ENCODE measurements at regions not wholly inside any gene's neighbourhood (a gene's known extent, or its start where the extent isn't known, plus 50 kb on each side); places are given as distances from the start of the nearest gene placed in this dataset.

- no peak for TF ChIP-seq POLR2A (IDR thresholded peaks at IDR 0.05)
- no peak for TF ChIP-seq CTCF (IDR thresholded peaks at IDR 0.05)
- Histone ChIP-seq H3K27me3 (no peaks in the 10 kb centered on the region), H3K27ac (no peak overlapping the region), H3K4me1 (no peaks in the 10 kb centered on the region), H3K9me3 (no peaks in the 10 kb centered on the region), H3K36me3 (ENCODE audit: low read depth, missing control alignments) (no peaks in the 10 kb centered on the region), H3K4me3 (no peak overlapping the region)
- no peak for DNase-seq
- intact Hi-C loops (cut with DNase I; ENCODE audit: low total_unique reads) = no loop called here
- 80 to 82% methylated on average over 7 of the region's 7 CpGs for WGBS, 2 donors
Observed at GRCh38 chr4:181151856-181152255, 1091.3 kb upstream of the TENM3 start.

GRCh38 chr4:181157647-181158046 lies 1085.6 kb upstream of the TENM3 start:
- no peaks in the 10 kb centered on the region for H3K27me3 ChIP-seq
- no peak overlapping the region for H3K4me3 ChIP-seq
- 55 to 71% methylated on average over 4 of the region's 4 CpGs for WGBS, 2 donors
- H3K9me3 ChIP-seq = no peaks in the 10 kb centered on the region
- no peak overlapping the region for H3K27ac ChIP-seq
- TF ChIP-seq POLR2A (IDR thresholded peaks at IDR 0.05) (no peak), CTCF (IDR thresholded peaks at IDR 0.05) (no peak)
- H3K4me1 ChIP-seq = no peaks in the 10 kb centered on the region
- intact Hi-C loops (cut with DNase I; ENCODE audit: low total_unique reads) = no loop called here
- H3K36me3 ChIP-seq (ENCODE audit: low read depth, missing control alignments) = no peaks in the 10 kb centered on the region
- DNase-seq = no peak

- no peak for DNase-seq
- WGBS, 2 donors = 58 to 72% methylated on average over 8 of the region's 8 CpGs
- Histone ChIP-seq H3K4me1 (no peaks in the 10 kb centered on the region), H3K27me3 (no peaks in the 10 kb centered on the region), H3K36me3 (ENCODE audit: low read depth, missing control alignments) (no peaks in the 10 kb centered on the region), H3K9me3 (no peaks in the 10 kb centered on the region), H3K4me3 (no peak overlapping the region), H3K27ac (no peak overlapping the region)
- no peak for TF ChIP-seq CTCF (IDR thresholded peaks at IDR 0.05)
- no peak for TF ChIP-seq POLR2A (IDR thresholded peaks at IDR 0.05)
- intact Hi-C loops (cut with DNase I; ENCODE audit: low total_unique reads) = no loop called here
Observed at GRCh38 chr4:181158971-181159370, 1084.2 kb upstream of the TENM3 start.

GRCh38 chr4:181161669-181162068 lies 1081.5 kb upstream of the TENM3 start:
- 40 to 53% methylated on average over 4 of the region's 4 CpGs for WGBS, 2 donors
- no peak overlapping the region for H3K4me3 ChIP-seq
- H3K9me3 ChIP-seq = no peaks in the 10 kb centered on the region
- intact Hi-C loops (cut with DNase I; ENCODE audit: low total_unique reads) = no loop called here
- no peak for TF ChIP-seq POLR2A (IDR thresholded peaks at IDR 0.05)
- TF ChIP-seq CTCF (IDR thresholded peaks at IDR 0.05) = no peak
- H3K27ac ChIP-seq = no peak overlapping the region
- no peaks in the 10 kb centered on the region for H3K36me3 ChIP-seq (ENCODE audit: low read depth, missing control alignments)
- DNase-seq = no peak
- no peaks in the 10 kb centered on the region for H3K4me1 ChIP-seq
- no peaks in the 10 kb centered on the region for H3K27me3 ChIP-seq

- no peak for DNase-seq
- WGBS, 2 donors = 89 to 91% methylated on average over 2 of the region's 2 CpGs
- Histone ChIP-seq H3K27ac (no peak overlapping the region), H3K4me1 (no peaks in the 10 kb centered on the region), H3K4me3 (no peak overlapping the region), H3K36me3 (ENCODE audit: low read depth, missing control alignments) (no peaks in the 10 kb centered on the region), H3K27me3 (no peaks in the 10 kb centered on the region), H3K9me3 (no peaks in the 10 kb centered on the region)
- intact Hi-C loops (cut with DNase I; ENCODE audit: low total_unique reads) = no loop called here
- TF ChIP-seq POLR2A (IDR thresholded peaks at IDR 0.05) = no peak
- TF ChIP-seq CTCF (IDR thresholded peaks at IDR 0.05) = no peak
Observed at GRCh38 chr4:181162266-181162665, 1080.9 kb upstream of the TENM3 start.
